ENCODE measurements at regions not wholly inside any gene's neighbourhood (a gene's known extent, or its start where the extent isn't known, plus 50 kb on each side); places are given as distances from the start of the nearest gene placed in this dataset.

DNA sequence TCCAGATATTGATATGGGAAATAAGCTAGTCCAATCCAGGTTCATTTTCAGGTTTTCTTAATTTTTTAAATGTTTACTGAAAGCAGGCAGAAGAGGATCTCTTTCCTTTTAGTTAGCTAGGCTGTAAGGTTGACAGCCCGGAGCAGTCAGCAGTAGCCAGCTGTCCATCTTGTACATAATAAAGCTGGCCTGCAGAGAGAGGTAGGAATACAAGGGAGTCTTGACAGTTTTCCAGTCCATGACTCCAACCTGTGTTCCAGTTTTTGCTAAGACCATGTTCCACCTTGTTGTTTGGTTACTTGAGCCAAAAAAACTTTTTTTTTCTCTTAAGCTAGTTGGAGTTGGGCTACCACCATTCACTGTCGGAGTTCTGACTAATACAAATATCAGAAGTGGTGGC is 402.7 kb upstream of the TEX13C start:
- TF ChIP-seq, protein P1, sequence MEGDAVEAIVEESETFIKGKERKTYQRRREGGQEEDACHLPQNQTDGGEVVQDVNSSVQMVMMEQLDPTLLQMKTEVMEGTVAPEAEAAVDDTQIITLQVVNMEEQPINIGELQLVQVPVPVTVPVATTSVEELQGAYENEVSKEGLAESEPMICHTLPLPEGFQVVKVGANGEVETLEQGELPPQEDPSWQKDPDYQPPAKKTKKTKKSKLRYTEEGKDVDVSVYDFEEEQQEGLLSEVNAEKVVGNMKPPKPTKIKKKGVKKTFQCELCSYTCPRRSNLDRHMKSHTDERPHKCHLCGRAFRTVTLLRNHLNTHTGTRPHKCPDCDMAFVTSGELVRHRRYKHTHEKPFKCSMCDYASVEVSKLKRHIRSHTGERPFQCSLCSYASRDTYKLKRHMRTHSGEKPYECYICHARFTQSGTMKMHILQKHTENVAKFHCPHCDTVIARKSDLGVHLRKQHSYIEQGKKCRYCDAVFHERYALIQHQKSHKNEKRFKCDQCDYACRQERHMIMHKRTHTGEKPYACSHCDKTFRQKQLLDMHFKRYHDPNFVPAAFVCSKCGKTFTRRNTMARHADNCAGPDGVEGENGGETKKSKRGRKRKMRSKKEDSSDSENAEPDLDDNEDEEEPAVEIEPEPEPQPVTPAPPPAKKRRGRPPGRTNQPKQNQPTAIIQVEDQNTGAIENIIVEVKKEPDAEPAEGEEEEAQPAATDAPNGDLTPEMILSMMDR (IDR thresholded peaks at IDR 0.05): no peak
- TF ChIP-seq POLR2A (IDR thresholded peaks at IDR 0.05): no peak

Data from vagina (tissue), 2 donors.